HEK293T (cell line): ENCODE measurements at regions not wholly inside any gene's neighbourhood (a gene's known extent, or its start where the extent isn't known, plus 50 kb on each side); places are given as distances from the start of the nearest gene placed in this dataset.

Source experiments
- ARNT ChIP-seq: fragments of 450-650 bp; IDR thresholded peaks from 2 replicates; pipeline ENCODE4 v1.6.1; 2017; ENCODE audit warnings: mild to moderate bottlenecking
- BHLHE40 ChIP-seq: fragments of 450-650 bp; IDR thresholded peaks from 2 replicates; pipeline ENCODE4 v1.6.1; 2016; ENCODE audit warnings: mild to moderate bottlenecking, moderate library complexity, borderline replicate concordance
- FOXA1 ChIP-seq: fragments of 450-650 bp; IDR thresholded peaks from 2 replicates; pipeline ENCODE4 v1.6.1; 2016; ENCODE audit warnings: mild to moderate bottlenecking
- FOXK2 ChIP-seq: fragments of 450-650 bp; IDR thresholded peaks from 2 replicates; pipeline ENCODE4 v1.6.1; 2016; ENCODE audit warnings: mild to moderate bottlenecking
- HDGF ChIP-seq: fragments of 450-650 bp; IDR thresholded peaks from 2 replicates; pipeline ENCODE4 v1.6.1; 2017; ENCODE audit warnings: antibody characterized with exemption, borderline replicate concordance
- L3MBTL2 ChIP-seq: fragments of 450-650 bp; conservative IDR thresholded peaks from 2 replicates; pipeline ENCODE4 v1.6.1; 2016; ENCODE audit warnings: mild to moderate bottlenecking
- LEF1 ChIP-seq: fragments of 450-650 bp; IDR thresholded peaks from 2 replicates; pipeline ENCODE4 v1.6.1; 2017; ENCODE audit warnings: mild to moderate bottlenecking, borderline replicate concordance
- NFRKB ChIP-seq: fragments of 450-650 bp; IDR thresholded peaks from 2 replicates; pipeline ENCODE4 v1.6.1; 2016; ENCODE audit warnings: mild to moderate bottlenecking, moderate library complexity
- PKNOX1 ChIP-seq: fragments of 450-650 bp; IDR thresholded peaks from 2 replicates; pipeline ENCODE4 v1.6.1; 2016
- SP1 ChIP-seq: fragments of 450-650 bp; IDR thresholded peaks from 2 replicates; pipeline ENCODE4 v1.6.1; 2017
- SUZ12 ChIP-seq: fragments of 450-650 bp; IDR thresholded peaks from 2 replicates; pipeline ENCODE4 v1.6.1; 2016; ENCODE audit warnings: mild to moderate bottlenecking
- TARDBP ChIP-seq: fragments of 450-650 bp; IDR thresholded peaks from 2 replicates; pipeline ENCODE4 v1.6.1; 2016

GRCh38 chr4:77443941-77444340 lies 161.7 kb upstream of the CXCL13 start:
- TF ChIP-seq FOXK2 = no peak
- no peak for TF ChIP-seq SUZ12
- no peak for TF ChIP-seq TARDBP
- TF ChIP-seq L3MBTL2 = no peak
- no peak for TF ChIP-seq PKNOX1
- no peak for TF ChIP-seq ARNT
- TF ChIP-seq HDGF = no peak
- TF ChIP-seq SP1 = no peak
- no peak for TF ChIP-seq BHLHE40
- no peak for TF ChIP-seq NFRKB
- TF ChIP-seq LEF1 = no peak
- TF ChIP-seq FOXA1 = no peak
